Kasumi-1 (cell line): ENCODE measurements at regions not wholly inside any gene's neighbourhood (a gene's known extent, or its start where the extent isn't known, plus 50 kb on each side); places are given as distances from the start of the nearest gene placed in this dataset.
"Not testable (repeated sequence)": the region's sequence is repeated elsewhere in the genome, so short reads cannot be mapped to it uniquely, and the experiment has no call there.

Experiments
- DNase-seq, 2 experiments: peaks; one replicate each; lab custom pipeline; 2025; lab: John Stamatoyannopoulos, UW

DNA sequence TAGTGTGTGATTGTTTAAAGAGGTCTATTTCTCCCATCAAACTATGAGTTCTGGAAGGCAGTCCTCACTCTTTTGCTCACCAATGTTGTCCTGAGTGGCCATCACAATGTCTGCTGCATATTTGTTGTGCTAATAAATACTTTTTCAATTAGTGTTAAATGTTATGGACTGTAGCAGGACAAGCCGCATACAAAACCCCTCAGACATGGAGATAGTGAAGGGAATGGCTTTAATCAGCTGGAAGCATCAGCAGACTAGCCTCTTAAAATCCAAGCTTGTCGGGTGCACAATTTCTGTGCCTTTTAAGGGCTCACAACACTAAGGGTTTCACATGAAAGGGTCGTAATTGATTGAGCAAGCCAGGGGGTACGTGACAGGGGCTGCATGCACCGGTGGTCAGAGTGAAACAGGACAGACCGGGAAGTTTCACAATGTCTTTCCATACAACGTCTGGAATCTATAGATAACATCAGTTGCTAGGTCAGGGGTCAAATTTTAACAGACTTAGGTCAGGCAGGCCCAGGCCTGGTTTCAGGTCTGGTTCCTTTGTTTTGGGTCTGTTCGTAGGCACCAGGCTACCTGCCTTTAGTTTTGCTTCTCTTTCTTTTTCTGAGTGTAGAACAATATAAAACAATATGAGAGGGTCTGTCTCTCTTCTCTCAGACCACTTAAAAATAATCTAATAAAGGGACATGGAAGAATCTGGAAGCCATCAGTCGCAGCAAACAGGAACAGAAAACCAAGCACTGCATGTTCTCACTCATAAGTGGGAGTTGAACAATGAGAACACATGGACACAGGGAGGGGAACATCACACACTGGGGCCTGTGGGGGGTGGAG, 327.6 kb upstream of the HTR1E start:
- no peak for DNase-seq

DNA sequence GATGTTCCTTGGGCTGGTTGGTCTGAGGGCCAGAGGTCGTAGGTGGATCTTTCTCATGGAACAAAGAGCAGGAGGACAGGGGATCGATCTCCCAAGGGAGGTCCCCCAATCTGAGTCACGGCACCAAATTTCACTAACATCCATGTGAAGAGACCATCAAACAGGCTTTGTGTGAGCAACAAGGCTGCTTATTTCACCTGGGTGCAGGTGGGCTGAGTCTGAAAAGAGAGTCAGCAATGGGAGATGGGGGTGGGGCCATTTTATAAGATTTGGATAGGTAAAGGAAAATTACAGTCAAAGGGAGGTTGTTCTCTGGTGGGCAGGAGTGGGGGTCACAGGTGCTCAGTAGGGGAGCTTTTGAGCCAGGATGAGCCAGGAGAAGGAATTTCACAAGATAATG, 334.0 kb upstream of the HTR1E start:
- DNase-seq: not testable (repeated sequence)

DNA sequence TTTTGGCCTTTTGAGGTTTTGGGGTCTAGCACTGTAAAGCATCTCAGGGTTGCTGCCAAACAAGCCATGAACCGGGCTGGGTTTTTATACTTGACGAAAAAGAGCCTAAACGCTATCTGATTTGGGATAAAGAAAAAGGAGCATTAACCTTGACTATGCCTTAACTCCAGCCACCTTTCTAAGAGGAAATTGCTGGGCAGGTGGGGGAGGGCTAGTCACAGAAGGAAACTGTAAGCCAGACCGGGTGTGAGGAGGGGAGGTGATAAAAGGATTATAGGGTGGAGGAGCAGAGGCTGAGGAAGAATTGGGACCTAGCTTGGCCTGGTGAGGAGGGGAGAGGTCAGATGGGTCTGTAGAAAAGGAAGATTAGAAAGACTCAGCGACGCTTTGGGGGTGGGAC, 335.2 kb upstream of the HTR1E start:
- not testable (repeated sequence) for DNase-seq

DNA sequence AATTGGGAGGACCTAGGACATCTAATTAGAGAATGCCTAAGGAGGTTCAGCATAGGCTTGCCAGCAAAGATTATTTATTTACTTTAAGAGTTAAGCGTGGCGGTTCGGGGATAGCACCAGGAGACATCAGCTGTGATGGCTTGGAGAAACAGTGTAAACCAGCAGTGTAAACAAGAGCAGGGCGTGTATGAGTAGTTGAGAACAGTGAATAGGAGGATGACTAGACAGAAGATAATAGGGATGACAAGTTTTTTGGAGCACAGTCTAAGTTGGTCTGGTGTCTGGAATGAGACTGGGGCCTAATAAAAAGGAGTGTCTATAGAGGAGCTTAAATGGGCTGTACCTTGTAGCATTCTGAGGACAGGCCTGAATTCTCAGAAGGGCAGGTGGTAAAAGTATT, 338.4 kb upstream of the HTR1E start:
- not testable (repeated sequence) for DNase-seq

DNA sequence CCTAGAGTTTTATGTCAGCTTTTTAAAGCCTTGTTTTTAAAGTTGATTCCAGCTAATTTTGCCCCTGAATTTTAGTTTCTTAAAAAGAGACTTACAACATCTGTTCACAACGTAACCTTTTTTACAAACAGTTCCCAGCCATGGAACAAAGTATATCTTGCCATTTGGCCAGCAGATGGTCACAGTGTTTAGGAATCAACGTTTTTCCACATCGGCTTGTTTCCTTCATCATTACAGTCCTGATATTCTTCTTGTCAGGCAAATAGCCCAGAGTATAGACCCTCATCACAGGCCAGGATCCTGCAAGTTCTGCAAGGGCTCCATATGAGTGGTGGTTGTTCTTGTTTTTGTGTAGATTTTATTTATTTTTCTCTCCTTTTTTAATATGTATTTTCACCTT, 341.7 kb upstream of the HTR1E start:
- no peak for DNase-seq

DNA sequence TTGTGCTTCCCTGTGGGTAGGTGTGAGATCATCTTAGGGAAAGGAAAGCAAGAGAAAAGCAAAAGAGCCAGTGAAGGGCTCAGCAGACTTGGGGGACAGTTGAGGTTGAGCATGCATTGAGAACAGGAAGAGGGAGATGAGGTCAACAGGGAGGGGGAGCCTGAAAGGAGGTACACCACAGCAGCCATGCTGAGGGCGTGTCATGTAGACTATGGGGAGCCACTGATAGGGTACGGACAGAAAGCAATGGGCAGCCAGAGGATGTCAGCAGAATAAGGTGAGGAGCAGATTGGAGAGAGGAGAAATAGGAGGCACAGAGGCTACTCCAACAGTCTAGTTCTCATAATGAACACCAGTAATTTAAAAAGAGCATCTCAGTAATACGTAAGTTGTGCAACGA, 351.1 kb upstream of the HTR1E start:
- DNase-seq: no peak

DNA sequence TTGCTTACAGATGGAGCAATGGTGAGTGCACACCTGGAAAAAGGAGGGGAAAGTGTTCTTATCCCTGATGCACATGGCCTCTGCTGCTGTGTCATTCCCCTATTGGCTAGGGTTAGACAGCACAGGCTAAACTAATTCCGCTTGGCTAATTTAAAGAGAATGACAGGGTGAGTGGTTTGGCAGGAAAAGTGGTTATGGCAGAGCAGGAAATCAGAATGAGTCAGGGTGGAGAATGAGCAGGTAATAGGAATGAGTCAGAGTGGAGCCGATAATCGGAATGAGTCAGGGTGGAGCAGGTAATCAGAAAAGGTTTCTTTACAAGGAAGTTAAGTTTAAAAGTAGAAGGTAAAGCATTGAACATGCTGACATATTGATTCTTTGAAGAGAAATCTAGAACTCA, 355.5 kb upstream of the HTR1E start:
- DNase-seq: no peak

DNA sequence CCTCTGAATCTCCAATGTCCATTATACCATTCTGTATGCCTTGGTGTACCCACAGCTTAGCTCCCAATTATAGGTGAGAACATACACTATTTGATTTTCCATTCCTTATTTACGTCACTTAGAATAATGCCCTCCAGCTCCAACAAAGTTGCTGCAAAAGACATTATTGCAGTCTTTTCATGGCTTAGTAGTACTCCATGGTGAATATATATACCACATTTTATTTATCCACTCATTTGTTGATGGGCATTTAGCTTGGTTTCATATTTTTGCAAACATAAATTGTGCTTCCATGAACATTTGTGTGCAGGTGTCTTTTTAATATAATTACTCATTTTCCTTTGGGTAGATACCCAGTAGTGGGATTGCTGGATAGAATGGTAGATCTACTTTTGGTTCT, 374.1 kb upstream of the HTR1E start:
- DNase-seq: no peak

DNA sequence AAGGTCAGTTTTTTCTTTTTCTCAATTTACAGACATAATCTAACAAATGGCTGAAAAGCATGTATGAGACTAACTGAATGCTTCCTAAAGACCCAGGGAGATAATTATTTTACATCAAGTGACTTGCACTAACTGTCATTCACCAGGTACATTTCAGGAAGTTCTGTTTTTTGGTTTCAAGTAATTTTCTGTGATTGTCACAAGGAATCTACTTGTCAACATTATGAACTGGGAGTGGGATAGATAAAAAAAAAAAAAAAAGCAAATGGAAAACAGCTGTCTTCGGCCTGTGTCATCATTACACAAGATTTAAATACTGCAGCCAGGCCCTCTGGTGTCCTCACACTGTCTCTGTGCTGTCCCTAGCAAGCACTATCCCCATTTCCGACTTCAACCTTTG, 379.0 kb upstream of the HTR1E start:
- no peak for DNase-seq

DNA sequence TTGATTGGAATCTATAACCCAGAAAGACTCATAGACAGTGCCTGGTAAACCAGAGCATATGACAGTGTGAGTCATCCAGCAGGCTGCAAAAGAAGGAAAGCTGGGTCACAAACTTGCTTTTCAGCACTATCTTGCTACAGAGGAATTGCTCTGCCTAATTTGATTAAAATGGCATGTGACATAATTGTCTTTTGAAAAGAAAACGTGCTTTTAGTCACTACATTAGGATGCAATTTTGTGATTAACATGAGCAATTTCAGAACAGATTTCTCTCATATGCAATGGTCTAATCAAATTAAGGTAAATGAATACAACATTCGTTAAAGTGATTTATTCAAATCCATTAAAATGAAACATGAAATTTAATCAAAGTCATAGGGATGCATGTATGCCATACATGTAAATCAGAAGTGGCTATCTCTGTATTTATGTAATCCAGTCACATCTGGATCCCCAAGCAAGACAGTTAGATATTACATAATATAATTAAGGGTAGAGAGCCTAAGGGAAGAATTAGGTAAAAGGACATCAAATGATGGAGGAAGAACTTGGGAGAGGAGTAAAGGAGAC, 400.0 kb upstream of the HTR1E start:
- no peak for DNase-seq

DNA sequence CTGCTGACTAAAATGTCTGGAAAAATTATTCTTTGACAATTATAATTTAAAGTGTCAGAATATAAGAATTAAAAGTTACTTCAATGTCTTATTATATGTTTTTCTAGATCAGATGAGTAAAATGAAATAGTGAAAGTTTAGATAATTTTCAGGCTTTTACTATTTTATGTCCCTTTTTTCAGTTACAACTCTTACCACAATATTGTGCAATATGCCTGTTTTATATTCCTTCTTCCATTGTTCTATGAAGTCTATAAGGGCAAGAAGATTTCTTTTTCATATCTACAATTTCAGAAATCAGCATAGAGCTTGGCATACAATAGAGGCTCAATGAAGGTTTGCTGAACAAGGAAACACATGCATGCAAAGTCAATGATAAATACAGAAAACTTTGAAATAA, 401.2 kb upstream of the HTR1E start:
- DNase-seq: peak in 1 of 2 experiments; percentile 2

DNA sequence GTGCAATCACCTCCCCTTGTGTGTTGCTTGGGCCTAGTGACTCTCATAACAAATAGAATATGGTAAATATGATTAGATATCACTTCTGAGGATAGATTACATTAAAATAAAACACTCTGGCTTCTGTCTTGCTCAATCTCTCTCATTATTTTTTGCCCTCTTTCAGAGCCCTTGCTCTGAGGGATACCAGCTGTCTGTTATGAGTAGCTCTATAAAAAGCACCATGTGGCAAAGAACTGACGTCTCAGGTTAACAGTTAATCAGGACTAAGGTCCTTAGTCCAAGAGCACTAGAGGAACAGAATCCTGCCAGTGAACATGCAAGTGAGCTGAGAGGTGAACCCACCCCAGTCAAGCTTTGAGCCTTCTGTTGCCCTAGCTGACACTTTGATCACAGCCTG, 402.2 kb upstream of the HTR1E start:
- DNase-seq: no peak

DNA sequence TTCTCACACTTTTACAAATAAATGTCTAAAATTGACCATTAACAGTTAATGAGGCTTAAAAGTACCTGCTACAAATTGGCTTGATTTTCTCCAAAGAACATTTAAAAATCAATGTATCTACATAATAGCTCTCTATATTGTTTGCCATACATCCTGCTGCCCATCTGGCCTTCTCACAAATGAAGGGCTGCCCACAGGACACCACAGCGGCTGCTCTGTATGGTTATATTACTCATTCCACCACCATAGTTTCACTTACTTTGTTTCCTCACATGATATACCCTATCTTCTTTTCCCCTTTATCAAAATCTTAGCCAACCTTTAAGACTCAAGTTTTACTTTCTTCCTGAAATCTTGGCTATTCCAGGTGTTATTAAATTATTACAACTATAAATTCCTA, 407.7 kb upstream of the HTR1E start:
- DNase-seq: no peak

DNA sequence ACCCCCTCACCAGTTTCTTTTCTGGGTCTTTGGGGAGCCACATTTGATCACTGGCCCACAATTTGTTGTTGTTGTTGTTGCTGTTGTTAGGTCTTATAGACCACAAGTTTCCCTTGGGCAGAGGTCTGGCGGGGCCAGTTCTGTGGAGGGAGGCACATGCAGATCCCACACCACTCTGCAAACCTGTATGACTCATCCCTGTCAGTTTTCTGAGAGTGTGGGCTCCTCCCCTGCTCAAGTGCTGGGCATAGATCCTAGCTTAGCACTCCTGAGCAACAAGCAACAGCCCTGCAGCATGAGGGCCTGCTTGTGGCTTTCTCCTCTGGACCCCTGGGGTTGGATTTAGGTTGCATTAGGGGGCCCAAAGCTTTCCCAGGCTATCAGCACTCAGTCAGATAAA, 411.1 kb upstream of the HTR1E start:
- DNase-seq: no peak

DNA sequence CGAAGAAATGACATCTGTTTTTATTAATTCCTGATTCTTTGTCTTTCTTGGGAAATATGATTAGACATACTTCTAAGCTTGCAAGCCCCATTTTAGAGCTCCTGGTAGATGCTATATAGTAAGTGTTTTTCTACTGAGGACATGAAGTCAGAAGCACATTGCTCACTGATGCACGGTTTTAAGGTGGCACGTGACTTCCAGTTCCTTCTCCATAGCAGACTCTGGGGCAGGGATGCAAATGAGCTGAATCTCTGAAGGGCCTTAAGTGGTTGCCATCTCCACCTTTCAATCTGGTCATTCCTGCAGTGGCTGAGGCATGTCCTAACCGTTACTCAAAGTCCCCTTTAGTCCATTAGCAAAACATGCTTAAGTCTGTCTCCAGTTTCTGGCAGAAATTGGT, 421.2 kb upstream of the HTR1E start:
- no peak for DNase-seq

DNA sequence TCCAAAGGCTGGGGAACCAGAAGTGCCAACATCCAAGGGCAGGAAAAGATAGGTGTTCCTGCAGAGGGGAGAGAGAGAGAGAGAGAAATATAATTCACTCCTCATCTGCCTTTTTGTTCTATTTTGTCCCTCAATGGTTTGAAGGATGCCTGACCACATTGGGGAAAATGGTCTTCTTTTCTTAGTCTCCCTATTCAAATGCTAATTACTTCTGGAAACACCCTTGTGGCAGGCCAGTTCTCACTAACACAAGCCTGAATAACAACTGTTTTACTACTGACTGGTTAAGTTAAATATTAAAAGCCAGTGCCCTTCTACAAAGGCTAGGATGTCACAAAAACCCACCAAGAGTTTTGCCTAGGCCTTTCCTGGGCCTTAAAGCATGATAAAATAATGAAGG, 425.4 kb upstream of the HTR1E start:
- DNase-seq: no peak

DNA sequence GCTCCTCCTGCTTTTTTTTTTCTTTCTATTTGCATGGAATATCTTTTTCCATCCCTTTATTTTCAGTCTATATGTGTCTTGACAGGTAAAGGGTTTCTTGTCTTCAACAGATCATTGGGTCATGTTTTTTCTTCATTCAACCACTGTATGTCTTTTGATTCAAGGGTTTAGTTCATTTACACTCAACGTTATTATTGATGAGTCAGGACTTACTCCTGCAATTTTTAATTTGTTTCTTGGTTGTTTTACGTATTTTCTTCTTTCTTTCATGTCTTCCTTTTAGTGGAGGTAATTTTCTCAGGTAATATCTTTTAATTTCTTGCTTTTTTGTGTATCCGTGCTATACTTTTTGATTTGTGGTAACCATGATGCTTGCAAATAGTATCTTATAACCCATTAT, 429.1 kb upstream of the HTR1E start:
- no peak for DNase-seq

DNA sequence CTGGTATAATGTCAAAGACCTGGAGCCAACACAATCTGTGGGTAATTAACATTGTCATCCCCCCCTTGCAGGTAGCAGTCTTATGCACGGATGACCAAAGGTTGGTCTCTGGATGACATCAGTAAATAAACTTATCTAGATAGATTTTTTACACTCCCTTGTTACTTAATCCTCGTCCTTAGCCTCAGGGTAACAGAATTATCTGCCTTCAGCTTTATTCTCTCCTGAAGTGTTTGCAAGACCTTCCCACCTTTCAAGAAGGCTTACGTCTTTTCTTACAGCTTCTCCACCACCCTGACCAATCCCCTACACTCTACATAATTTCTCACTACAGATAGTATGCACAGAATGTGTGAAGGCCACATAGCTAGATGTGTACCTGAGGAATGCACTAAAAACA, 434.8 kb upstream of the HTR1E start:
- DNase-seq: no peak

DNA sequence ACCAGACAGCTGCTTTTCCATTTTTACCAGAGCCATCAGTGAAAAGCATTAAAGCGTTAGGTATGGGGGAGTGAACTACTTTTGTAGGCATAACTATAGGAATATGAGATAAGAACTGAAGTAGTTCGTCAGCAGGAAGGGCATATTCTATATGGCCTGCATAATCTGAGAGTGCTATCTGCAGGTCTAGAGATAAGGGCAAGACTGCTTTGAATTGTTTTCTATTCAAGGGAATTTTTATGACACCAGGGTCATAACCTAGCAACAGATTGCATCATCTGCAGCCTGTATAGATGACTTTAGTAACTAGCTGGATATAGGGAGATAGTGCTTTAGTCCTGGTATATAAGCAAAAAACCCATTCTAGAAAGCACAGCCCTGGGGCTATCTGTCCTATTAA, 437.3 kb upstream of the HTR1E start:
- DNase-seq: no peak

DNA sequence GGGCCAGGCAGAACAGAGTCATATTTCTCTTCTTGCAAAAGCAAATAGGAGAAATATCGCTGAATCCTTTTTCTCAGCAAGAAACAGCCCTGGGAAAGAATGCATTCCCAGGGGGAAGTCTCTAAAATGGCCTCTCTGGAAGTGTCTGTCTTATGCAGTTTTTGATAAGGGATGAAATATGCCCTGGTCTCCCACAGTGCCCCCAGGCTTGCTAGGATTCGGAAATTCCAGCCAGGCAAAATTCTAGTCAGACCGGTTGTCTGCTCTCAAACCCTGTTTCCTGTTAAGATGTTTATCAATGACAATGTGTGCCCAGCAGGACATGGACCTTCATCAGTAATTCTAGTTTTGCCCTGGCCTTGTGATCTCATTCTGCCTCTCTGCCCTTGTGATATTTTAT, 448.3 kb upstream of the HTR1E start:
- DNase-seq: not testable (repeated sequence)

DNA sequence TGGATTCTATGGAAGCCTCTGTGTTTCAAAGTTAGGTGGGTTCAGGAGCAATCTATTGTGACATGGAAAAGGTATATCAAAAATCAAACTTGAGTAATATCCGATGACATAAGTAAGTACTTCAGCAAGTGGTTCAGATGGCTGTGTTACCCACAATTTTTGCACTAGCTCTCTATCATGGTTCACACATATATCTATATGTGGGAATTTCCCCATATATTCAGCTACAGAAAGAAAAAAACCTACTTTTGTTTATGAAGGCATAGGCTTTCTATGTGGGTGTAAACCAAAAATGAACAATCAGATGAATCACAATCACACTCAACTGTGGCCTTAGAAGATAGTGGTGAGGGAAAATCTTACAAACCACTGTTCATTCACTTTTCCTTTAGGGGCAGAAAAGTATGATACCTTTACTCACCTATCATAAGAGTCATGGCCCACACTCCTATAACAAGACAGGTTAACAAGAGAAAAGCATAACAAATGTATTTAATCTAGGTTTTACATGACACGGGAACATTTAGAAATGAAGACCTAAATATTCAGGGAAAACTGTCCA, 449.6 kb upstream of the HTR1E start:
- no peak for DNase-seq

DNA sequence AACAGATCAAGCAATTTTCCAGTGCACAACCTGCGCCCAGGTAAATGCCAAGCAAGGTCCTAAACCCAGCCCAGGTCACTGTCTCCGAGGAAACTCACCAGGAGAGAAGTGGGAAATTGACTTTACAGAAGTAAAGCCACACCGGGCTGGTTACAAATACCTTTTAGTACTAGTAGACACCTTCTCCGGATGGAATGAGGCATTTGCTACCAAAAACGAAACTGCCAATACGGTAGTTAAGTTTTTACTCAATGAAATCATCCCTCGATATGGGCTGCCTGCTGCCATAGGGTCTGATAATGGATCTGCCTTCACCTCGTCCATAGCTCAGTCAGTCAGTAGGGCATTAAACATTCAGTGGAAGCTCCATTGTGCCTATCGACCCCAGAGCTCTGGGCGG, 459.0 kb upstream of the HTR1E start:
- not testable (repeated sequence) for DNase-seq

DNA sequence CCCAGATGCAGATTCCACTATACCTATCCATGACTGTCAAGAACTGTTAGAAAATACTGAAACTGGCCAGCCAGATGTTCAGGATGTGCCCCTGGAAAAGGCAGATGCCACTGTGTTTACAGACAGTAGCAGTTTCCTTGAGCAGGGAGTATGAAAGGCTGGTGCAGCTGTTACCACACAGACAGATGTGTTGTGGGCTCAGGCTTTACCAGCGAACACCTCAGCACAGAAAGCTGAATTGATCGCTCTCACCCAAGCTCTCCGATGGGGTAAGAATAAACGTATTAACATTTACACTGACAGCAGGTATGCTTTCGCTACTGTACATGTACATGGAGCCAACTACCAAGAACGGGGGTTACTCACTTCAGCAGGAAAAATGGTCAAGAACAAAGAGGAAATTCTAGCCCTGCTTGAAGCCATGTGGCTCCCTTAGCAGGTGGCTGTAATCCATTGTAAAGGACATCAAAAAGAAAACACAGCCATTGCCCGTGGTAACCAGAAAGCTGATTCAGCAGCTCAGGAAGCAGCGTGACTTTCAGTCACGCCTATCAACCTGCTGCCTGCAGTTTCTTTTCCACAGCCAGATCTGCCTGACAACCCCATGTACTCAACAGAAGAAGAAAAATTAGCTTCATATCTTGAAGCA, 459.7 kb upstream of the HTR1E start:
- DNase-seq: no peak
